GM21723 (cell line): ENCODE measurements at regions not wholly inside any gene's neighbourhood (a gene's known extent, or its start where the extent isn't known, plus 50 kb on each side); places are given as distances from the start of the nearest gene placed in this dataset.

Experiments
- ATAC-seq: cut with Tn5 transposase; IDR thresholded peaks from one replicate; pipeline ENCODE4 v1.9.1; 2021; ENCODE audit warnings: mild to moderate bottlenecking, moderate library complexity; ENCODE audit not compliant: unreplicated experiment

DNA sequence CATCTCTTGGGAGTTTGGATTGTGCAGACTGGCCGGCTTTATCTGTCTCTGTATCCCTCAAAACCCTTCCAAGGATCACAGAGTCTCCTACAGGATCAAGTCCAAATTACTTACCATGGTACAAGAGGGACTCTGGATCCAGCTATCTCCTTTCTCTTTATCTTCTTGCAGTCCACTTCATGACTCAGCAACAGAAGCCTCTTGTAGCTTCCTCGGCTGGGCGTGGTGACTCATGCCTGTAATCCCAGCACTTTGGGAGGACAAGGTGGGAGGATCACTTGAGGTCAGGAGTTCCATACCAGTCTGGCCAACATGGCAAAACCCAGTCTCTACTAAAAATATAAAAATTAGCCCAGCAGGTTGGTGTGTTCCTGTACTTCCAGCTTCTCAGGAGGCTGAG, 189.7 kb downstream of the BCAT1 start:
- no peak for ATAC-seq

DNA sequence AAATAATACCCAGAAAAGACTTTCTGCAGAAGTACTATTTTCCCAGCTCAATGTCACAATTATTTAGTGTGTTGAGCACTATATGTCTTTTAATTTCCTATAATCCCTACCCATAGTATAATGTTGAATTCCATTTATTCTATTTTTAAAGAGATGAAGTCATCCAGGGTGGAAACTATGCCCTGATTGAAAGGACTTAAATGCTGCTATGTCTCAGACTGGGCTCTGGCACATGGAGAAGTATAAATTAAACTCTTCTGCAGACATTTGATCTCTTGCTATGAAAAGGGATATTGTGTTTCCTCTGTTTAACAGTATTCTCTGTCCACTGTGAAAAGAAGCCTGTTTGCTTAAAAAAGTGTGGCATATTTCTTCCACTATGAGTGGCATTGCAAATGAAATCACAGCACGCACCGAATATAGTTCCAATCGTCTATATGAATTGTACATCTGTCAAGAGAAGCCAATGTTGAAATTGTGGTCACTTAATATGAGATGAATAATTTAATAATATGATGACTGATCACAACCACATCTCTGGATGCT, 192.3 kb downstream of the BCAT1 start:
- no peak for ATAC-seq

GRCh38 chr12:24754690-24755638, 193.9 kb downstream of the BCAT1 start:
- no peak for ATAC-seq

GRCh38 chr12:24752763-24753462, 196.0 kb downstream of the BCAT1 start:
- no peak for ATAC-seq

- ATAC-seq = no peak
These were observed 197.7 kb downstream of the BCAT1 start for GRCh38 chr12:24751181-24751580.

DNA sequence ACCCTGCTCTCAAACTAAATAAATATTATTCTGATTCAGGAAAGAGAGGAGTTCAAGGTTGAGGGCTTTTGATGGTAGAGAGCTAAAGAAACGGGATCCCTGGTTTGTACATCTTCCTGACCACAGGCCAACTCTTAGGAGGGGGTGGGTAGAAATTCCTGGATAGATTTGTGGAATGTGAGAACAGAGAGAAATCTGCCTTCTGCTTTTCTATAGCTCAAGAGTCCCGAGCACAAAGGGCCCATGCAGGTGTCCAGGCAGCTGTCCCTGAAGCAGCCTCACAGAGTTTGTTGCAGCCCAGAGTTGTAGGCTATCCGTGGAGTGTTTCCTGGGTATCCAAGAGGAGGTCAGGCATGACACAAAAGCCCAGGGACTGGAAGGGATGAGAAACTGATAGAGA, 198.6 kb downstream of the BCAT1 start:
- ATAC-seq = no peak

- ATAC-seq = no peak
These were observed 199.7 kb downstream of the BCAT1 start for GRCh38 chr12:24749171-24749570.

DNA sequence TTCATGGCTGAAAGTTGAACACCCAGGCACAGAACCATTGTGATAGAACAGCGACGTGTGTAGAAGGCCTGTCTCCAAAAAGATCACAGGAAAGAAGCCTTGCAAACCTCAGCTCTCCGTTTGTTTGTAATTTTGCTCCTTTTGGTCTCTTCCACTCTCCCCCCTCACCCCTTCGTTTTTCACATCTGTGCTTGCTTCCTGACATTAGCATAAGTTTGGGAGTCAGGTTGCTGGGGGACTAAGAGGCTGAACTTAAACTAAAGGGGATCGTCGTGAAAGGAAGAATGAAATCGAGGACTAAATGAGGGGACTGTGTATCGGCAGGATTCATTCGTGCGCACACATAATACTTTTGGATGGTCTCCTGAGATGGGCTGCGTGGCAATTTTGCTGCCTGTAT, 200.6 kb downstream of the BCAT1 start:
- ATAC-seq = no peak

- no peak for ATAC-seq
These were observed 202.0 kb downstream of the BCAT1 start for GRCh38 chr12:24746864-24747263.

- no peak for ATAC-seq
These were observed 202.8 kb downstream of the BCAT1 start for GRCh38 chr12:24746006-24746671.

GRCh38 chr12:24743941-24744793, 204.7 kb downstream of the BCAT1 start:
- no peak for ATAC-seq

GRCh38 chr12:24742378-24742777, 206.5 kb downstream of the BCAT1 start:
- peak; percentile 85 for ATAC-seq

GRCh38 chr12:24741216-24741615, 207.7 kb downstream of the BCAT1 start:
- ATAC-seq = no peak

DNA sequence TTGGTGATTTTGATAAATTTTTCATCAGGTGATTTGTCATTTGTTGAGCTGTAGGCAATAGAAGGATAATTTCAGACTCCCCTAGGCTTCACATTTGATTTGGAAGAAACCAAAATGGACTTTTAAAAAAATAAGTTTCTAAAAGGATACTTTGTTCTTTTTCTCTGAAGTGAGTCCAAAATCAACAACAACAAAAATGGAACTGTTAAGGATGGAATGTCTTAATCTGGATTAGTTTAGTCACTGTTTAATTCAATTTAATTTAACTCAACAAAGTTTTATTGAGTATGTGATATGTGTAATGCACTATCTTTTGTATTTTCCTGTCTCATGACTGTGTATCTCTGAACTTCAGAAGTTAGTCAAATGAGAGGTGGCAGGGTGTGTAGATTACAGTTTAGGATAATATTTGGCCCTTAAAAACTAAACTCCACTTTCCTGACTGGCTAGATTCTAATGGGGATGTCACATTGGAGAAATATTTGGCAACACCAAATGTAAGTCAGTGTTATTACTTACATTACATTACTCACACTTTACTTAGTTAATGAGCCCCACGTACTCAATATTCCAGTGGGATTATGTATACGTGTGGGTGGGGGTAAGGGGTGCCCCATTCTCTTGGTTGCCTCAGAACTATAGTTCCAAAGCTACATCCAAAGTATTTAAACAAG, 209.7 kb downstream of the BCAT1 start:
- no peak for ATAC-seq

DNA sequence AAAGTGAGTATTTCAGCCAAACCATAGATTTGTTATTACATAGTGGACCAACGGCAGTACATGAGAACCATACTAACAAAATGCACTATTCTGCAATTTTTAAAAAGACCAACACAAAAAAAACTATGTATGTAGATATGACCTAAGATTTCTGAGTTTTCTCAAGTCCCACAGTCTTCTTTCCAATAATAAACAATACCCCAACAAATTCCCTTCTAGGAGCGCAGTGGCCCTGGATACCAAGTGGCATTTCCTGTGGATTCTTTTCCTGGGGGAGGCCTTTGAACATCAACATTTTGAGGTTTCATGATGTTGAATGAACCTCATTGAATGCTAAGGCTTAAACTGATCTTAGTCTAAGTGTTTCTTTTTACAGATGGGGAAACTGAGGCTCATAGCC, 210.5 kb downstream of the BCAT1 start:
- no peak for ATAC-seq

- ATAC-seq = no peak
These were observed 217.3 kb downstream of the BCAT1 start for GRCh38 chr12:24731596-24731995.

DNA sequence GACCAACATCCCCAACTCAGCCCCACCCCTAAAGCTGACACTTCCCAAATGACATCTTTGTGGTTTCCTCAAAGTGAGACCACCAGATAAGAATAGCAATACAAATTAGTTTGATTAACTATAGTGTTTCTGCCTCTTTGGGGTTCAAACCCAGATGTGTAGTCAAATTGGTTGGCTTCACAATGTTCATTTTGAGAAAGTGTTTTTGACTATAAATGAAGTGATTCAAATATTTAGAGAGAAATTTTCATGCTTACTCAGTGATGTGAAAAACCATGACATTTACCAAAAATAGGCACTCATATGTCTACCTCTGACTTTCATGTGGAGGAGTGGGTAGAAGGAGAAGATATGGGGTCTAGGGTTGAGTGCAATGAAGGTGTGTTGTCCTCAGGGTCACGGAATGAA, 218.4 kb downstream of the BCAT1 start:
- peak; percentile 46 for ATAC-seq

GRCh38 chr12:24728826-24729225, 220.1 kb downstream of the BCAT1 start:
- no peak for ATAC-seq

GRCh38 chr12:24728366-24728765, 220.5 kb downstream of the BCAT1 start:
- ATAC-seq = peak; percentile 55

DNA sequence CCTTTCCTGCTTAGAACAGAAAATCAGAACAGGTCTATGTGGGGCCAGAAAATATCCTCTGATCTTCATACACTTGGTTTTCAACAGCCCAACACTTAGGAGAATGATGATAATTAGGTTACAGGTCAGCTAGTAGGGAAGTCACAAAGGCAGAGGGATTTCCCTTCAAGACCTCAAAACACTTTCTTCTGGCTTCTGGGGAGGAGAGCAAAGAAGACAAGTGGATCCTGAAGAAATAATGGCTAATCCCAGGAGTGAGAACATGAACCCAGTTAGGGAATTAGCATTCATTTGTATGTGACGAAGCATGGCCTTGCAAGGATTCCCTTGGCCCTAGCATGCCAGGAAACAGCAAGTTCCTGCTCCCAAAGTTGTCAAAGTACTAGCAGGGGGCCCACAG, 223.3 kb downstream of the BCAT1 start:
- ATAC-seq = no peak
